ENCODE measurements at regions not wholly inside any gene's neighbourhood (a gene's known extent, or its start where the extent isn't known, plus 50 kb on each side); places are given as distances from the start of the nearest gene placed in this dataset.

DNA sequence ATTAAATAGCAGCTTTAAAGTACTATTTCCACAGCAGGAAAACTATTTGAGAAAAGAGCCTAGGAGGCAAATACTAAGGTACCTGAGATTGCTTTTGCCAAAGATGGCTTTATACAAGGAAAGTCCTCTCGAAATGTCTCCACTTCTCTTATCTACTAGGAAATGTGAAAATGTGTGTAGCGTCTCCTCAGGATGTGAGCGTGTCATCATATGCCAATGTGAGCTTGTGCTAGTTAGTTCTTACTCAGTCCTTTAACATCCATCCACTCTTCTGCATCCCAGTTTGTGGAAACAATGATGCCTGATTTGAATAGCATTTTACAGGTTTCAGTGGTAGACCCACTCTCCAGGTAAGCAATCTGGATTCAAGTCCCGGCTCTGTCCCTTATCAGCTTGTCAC lies 421.0 kb downstream of the DYNC2H1 start:
- no peak for DNase-seq

DNA sequence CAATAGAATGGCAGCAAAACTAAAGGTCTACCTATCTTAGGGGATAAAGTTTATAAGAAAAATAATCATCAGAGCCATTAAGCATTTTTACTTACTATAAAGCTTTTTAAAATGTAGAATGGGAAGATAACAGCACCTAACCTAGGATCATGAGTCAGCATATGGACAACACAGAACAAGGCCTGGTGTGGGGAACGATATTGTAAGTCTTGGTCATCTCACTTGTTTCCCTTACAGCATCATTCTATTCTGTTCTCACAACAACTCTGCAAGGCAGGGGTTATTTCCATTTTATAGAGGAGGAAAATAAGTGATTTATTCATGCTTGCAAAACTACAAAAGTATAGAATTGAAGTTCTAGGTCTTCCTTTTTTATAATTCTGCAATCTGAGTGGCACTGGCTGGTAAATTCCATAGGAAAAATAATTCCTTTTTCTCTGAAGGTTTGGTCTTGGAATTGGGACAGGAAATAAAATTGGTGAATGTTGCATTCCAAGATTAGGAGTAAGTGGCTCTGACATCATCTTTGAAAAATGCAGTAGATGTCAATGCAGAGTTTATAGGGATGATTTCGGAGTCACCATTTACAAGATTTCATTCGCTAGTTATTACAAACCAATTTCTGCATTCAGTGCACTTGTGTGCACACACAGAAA lies 423.0 kb downstream of the DYNC2H1 start:
- DNase-seq: no peak

DNA sequence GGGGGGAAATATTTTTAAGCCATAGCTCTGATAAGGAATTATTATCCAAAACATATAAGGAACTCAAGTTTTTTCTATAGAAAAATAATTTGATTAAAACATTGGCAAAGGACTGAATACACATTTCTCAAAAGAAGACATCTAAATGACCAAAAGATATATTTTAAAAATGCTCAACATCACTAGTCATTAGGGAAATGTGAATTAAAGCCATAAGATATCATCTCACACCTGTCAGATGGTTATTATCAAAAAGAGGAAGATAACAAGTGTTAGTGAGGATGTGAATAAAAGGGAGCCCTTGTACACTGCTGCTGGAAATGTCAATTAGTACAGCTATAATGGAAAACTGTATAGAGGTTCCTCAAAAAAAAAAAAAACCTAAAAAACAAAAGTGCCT lies 425.0 kb downstream of the DYNC2H1 start:
- no peak for DNase-seq

DNA sequence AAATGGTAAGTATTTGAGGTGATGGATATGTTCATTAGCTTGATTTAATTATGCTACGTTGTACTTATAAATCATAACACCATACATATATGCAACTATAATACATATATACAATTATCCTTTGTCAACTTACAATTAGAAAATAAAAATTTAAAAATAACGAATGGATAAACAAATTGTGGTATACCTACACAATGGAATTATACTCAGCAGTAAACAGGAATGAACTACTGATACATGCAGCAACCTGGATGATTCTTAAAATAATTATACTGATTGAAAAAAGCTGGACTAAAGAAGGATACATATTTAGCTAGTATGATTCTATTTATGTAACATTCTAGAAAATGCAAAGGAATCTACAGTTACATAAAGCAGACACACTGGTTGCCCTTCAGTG lies 425.7 kb downstream of the DYNC2H1 start:
- DNase-seq: no peak

DNA sequence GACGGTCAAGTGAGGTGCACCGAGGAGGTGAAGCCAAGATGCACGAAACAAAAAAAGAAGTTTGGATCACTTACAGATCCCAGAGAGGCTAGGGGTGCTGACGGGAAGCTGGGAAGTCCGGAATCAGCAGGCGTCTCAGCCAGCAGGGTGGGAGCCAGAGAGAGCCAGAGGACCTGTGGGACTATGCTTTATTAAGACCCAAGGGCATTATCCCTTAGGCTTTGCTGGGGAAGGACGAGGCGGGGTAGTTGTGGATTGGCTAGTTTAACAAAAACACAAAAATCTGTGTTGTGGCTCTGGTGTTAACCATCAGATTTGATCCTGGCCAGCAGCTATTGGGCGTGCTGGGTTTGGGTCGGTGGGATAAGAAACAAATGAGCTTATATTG lies 427.1 kb downstream of the DYNC2H1 start:
- DNase-seq: no peak

DNA sequence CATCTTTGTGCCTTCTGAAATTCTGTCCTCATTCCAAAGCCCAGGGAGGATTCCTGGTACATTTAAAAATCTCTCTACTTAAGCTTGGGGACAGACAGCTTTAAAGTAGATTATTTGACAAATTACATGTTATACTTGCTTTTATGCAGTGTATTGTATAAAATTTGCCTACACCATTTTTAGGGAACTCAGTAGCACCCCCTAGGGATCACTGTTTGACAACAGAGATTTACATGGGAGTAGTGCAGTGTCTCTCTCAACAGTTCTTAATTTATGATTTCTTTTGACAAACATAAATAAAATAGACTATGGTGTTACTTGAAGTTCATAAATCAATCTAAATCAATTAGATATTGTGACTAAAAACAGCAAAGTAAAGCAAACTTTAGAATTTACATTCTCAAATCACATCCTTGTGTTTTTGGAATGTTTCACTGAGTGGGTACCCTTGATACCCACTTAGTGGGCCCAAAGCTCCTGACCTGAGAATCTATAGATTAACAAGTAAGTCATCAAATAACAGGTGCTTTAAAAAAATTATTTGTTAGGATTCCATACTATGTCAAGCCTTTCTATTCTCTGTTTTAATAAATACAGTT lies 428.8 kb downstream of the DYNC2H1 start:
- no peak for DNase-seq

DNA sequence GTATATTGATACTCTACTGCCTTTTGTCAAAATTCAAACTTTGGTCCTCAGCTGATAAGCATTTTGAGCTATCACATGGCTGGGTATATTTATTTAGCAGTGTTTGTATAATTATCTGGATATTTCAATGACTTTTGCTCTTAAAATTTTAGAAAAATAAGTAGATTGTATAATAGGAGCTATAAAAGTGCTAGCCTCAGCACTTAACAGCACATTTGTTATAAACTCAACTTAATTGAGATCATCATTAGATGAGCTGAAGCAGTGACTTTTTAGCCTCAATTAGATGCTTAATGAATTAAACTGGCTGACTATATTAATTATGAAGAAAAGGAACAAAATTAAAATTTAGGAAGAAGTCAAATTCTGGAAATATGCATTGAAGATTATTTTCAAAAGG lies 429.9 kb downstream of the DYNC2H1 start:
- no peak for DNase-seq

DNA sequence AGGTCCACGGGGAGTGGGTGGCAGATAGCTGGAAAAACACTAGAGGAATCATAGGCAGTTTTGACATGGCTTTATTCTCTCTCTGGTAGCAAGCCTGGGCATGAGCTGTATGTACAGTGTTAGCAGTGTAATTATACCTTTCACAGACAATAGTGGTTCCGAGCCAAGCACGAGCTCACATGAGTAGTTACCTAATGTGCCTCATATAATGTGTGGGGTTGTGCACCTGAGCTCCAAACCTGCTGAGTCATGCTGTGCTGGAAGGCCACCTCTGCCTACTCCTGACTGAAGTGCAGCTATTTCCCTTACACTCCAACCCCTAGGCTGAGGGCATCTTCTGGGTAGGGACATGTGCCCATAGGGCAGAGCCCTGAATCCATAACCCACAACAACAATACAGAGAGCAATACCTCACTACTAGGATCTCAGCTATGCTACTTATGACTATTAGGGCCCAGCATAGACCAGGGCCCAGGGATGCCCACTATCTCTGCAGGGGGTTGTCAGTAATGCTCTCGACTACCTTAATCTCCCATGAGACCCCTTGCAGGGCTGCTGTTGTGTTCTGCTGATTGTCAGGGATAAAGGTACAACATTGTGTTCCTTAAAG lies 432.1 kb downstream of the DYNC2H1 start:
- DNase-seq: peak; percentile 46

DNA sequence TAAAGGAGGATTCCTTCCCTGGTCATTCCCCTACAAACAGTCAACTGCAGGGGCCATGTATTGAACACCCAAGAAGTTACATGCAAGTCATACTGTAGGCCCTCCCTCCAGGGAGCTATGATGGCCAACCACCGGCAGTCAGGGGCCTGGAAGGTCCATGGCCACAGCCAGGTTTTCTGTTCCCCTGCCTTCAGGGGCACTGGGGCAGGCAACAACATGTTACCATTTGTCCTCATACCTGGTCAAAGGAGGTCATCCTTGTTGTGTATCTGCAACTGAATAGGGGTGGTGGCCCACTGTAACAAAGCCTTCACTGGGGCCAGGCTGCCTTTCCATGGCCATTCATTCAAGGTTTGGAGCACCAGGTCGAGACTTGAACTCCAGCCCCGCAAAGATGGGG lies 433.6 kb downstream of the DYNC2H1 start:
- DNase-seq: no peak

DNA sequence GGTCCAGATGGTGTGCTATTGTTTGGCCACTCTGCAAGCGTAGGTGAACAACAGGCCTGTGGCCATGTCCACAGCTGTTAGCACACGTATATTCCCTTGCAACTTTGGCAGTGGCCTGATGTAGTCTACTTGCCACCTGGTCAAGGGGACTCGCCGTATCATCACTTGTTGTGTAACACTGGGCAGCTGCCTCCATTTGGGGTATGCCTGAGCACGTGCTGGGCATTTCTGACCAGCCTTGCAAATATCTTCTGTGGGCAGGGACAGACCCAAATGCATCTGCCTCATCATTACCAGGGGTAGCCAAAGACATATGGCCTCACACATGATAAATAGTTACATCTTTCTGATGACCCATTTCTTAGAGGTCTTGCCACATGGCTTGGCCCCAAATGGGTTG lies 434.2 kb downstream of the DYNC2H1 start:
- no peak for DNase-seq

DNA sequence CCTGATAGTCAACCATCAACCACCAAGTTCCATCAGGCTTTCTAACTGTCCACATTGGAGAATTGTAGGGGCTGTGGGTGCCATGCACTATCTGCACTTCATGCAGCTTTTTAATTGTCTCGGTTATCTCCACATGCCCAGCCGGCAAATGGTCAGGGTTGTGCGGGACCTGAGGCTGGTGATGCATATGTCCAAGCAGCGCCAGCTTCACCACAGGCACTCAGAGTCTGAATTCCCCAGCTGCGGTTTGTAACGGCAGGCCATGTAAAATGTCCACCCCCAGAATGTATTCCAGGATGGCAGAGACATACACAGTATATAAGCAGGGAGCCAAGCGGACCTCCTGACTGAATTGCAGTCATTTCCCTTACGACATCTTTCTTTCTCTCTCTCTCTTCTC lies 435.6 kb downstream of the DYNC2H1 start:
- no peak for DNase-seq

DNA sequence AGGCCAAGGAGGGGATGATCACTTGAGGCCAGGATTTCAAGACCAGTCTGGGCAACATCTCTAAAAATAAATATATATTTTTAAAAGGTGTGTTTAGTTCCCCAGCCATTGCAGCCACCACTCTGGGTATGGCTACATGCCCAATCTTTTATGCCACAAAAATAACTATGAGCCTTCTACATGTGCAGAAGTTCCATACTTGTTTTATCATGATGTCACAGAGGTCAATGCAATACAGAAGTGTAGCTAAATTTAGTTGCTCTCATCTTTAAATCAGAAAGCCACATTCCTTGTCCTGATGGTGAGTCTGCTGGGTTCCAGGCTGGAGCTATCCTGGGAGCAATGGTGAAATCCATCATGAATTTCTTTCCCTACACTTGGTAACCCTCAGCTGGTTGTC lies 436.3 kb downstream of the DYNC2H1 start:
- DNase-seq: no peak

DNA sequence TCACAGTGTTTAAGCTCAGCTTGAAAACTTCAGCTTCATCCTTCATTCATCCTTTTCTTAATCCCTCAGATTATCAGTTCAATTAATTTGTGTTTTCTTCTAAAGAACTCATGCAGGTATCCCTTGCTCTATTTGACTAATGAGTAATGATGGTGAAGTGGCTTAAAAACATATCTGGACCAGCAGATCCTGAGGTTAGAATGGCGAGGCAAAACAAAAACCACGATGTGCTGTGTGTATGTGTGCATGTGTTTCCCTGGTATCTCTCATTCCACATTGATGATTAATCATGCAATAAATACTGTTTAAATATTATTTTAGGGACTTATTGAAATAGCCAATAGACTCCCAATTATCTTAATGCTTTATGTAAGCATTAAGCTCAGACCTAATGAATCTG lies 437.0 kb downstream of the DYNC2H1 start:
- no peak for DNase-seq

DNA sequence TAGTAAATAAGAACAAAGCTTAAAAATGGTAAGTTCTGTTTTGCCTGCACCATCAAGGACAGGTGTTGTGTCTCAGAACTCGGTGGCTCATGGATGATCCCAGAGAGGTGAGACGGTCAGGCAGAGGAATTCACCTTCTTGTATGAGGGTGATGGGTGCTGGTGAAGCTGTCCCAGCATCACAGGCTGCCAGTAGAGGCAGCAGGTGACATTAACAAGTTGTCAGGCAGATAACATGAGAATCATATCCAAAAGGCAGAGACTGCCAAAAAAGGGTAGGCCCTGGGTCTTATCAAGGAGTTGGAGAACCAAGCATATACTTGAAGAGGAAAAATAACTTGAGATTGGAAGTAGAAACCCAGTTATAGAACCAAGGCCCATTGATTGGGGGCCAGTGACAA lies 437.8 kb downstream of the DYNC2H1 start:
- DNase-seq: no peak

DNA sequence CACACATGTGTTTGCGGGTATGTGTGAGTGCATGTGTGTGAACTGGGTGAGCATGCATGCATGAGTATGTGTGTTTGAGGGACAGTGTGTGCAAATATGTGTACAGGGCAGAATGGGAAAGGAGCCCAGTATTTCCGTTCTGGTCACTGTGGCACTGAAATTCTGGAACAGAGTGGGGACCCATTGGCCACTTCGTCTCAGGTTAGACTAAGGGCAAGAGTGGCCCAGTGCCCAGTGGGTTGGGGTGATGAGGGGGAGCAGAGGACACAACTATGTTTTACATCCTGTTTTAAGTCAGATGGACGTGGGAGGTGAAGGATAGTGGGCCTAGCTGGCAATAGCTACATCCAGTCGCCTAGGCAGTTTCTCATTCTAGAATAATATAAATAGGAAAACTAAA lies 438.5 kb downstream of the DYNC2H1 start:
- DNase-seq: no peak

DNA sequence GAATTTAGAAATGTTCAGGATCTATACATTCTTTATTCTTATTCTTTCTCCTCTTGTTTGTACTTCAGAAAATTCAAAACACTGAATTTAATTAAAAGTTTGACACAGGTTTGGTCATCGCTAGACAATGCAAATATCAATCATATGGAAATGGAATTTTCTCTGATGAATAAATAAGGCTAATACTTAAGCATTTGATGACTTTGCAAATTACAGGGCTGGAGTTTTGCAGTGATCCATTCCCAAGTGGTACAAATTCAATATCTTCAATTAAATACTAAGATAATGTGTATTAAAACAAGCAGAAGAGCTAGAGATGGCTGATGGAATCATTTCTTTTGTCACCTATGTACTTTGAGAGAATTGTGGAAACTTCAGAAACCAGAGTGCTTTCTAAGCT lies 439.6 kb downstream of the DYNC2H1 start:
- no peak for DNase-seq

DNA sequence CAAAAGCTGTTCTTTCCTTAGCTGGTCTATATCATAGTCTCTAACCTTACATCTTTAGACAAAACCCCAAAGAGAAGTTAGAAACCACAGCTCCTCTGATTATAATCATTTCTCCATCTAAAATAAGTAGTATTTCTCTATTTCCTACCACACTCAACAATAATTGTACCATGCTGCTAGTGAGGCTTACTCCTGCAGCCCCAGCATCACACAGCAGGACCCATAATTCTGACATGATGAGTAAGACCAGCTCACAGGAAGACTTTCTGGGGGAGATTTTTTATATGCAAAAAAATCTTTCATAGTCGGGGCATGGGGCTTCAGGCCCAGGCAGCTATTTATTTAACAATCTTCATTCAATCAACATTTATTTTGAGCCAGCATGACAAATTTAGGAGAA lies 441.6 kb downstream of the DYNC2H1 start:
- no peak for DNase-seq

DNA sequence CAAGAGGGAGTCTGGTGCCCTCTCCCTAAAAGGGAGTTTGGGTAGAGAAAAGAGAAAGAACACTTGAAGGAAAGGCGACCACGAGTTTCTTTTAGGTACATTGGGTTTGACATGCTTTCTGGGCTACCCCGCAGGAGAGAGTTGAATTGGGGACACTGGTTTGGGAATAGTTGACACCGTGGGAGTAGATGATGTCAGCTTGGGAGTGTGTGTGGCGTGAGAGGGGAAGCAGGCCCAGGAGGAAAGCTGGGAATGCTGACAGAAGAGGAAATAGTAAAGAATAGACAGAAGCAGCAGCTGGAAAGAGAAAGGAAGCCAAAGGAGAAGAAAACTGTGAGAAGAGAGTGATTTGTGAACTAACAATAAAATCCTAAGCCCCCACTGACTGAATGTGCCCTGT lies 442.9 kb downstream of the DYNC2H1 start:
- no peak for DNase-seq

DNA sequence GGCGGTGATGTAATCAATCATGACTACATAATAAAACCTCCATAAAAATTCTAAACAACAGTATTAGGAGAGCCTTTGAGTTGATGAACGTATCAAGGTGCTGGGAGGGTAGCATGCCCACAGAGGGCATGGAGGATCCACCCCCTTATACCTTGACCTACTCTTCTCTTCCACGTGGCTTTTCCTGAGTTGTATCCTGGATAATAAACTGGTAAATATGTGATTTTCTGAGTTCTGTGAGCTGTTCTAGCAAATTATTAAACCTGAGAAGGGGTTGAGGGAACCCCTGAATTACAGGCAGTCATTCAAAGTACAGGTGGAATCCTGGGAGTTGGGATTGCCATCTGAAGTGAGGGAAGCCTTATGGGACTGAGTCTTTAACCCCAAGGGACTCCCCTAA lies 446.9 kb downstream of the DYNC2H1 start:
- no peak for DNase-seq

DNA sequence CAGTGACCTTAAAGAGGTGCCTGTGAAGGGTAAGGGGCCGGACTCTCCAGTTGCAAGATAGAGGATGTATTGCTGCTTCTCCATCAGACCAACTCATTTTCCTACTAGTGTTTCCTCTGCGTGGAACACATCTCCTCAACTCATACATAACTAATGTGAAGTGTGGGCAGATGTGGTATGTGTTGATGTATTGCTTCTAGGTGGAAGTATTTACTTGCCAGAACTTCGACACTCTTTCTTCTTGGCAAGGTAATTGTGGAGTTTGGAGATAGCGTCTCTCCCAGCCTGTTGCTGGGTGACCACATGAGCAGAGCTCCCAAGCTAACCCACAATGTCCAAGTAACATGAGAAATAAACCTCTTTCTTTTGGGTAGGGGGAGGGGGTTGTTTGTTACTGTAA lies 456.9 kb downstream of the DYNC2H1 start:
- DNase-seq: no peak

DNA sequence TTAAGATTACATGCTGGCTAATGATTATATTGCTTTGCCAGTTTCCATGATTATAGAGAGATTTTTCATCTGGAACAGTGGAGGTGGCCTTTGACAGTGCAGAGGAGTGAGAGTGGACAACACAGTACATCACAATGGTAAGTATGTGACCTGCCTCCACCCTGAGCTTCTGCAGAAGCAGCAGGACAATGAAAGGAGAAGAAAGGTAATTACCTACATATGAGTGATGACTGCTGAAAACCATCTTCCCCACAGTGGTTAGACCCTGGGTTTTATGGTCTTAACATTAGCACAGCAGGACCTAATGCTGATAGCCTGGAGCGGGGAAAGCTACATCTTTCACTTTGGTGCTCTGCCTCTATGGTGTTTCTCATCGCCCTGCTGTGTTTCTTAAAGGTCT lies 454.7 kb upstream of the DDI1 start:
- DNase-seq: no peak

DNA sequence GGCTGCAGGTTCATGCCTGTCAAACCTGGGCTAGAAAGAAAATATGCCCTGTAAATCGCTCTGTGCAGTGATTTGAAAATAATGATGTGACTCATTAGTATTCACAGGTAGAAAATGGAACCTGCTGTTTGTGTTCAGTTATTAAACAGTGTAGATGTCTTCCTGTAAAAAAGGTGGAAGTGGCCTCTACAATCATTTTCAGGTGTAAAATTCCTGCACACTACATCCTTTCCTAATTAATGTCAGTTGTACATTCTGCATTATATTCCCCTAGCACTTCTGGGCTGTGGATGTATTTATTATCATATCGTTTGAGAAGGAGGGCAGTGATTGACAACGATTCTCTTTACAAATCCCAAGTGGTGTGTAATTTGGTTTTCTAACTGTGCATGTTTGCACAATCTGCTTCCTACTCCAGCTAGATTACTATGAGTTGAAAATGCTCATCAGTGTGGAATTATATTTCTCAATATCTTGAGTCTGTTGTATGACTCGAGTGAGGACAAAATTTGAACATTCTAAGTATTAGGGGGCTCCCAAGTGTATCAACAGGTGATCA lies 454.0 kb upstream of the DDI1 start:
- no peak for DNase-seq

DNA sequence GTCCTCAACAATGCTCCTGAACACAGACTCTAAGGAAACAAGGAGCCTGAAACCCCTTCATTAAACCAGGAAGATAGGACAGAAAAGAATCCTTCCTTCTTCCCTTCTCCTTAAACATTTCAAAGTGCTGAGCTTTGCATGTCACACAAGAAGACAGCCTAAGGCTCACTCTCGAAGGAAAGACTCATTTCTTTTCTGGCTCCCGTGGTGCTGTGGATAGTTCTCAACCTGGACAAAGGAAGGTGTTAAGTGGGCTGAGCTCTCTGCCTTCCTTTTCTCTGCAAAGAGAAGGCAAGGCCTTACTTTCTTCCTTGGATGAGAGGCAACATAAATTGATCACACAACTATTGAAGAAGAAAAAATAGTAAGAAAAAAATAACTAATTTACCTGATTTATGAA lies 452.4 kb upstream of the DDI1 start:
- DNase-seq: no peak

DNA sequence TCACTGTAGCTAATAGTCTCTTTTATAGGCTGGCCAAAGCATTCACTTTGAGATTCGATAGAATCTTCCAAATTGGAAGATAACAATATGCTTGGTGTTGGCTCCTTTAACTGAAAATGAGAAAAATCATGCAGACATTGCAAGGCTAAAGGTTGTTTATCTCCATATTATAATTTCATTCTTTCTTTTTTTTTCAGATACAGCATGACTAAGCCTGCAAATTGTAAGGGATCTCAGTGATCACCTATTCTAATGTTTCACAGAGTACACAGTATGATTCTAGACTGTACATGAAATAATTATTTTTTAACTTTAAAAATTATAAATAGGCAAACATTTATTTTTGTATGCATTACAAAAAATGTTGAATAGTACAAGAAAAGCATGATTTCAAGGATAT lies 451.7 kb upstream of the DDI1 start:
- DNase-seq: no peak

DNA sequence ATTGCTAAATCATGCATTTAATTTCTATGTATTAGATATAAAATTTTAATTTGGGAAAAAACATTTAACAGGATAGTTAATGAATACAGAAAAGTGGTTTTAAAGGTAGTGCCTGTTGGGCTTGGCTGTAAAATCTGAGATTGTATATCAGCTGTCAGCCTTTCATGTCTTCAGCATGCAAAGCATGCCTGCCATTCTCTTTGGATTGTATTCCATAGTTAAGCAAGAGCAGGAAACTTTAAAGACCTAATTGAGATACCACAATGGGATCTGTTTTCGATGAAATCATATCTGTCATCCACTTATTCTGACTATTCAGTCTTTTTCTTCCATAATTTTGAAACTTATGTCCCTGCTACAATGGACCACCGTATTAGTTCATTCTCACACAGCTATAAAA lies 451.0 kb upstream of the DDI1 start:
- DNase-seq: no peak

Data from CD4-positive, alpha-beta T cell treated with Interleukin-10 for 1 hour (primary cell).